GM19324 (cell line): ENCODE measurements at regions not wholly inside any gene's neighbourhood (a gene's known extent, or its start where the extent isn't known, plus 50 kb on each side); places are given as distances from the start of the nearest gene placed in this dataset.

Experiments used
- ATAC-seq: cut with Tn5 transposase; IDR thresholded peaks from one replicate; pipeline ENCODE4 v1.9.1; 2021; ENCODE audit warnings: mild to moderate bottlenecking, moderate library complexity; ENCODE audit not compliant: unreplicated experiment, low FRiP score

GRCh38 chr2:144217853-144218633, 301.9 kb downstream of the ZEB2 start:
- no peak for ATAC-seq

DNA sequence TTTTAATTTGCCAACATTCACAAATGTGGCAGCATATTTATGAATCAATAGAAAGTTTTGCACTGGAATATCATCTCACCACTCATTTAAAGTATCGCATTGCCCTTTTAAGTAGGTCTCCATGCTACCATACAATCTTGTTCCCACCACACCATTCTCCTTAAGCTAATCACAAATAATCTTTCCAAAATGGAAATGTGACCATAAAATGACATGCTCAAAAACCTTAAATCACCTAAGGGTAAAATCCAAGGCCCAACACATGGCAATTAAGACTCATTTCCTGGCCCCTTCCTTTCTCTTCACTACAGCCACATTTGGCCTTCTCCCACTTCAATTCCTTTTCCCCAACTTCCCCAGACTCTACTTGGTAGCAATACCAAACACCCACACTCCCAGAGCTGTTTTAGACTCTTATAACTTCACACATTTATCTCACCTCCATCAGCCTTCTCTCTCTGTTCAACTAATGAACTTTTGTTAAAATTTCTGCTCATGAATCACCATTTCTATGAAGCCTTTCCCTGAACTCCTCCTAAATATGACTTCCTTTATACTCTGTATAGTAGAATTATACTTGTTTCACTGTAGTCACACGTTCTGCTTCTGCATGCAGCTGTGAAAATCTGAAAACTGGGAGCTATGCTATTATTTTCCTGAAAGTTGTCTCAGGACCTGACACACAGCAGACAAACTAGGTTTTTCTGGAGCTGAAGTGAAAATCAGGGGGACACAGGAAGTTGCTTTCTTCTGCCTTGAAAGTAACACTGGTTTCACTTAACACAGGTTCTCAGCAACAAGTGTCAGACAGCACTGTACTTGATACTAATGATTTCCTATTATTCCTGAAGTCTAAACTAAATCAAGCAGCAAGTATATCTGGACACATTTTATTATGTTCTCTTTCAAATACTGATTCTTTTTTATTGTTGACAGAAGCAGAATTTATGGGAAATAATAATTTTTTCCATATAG, 303.9 kb downstream of the ZEB2 start:
- peak; percentile 63 for ATAC-seq

DNA sequence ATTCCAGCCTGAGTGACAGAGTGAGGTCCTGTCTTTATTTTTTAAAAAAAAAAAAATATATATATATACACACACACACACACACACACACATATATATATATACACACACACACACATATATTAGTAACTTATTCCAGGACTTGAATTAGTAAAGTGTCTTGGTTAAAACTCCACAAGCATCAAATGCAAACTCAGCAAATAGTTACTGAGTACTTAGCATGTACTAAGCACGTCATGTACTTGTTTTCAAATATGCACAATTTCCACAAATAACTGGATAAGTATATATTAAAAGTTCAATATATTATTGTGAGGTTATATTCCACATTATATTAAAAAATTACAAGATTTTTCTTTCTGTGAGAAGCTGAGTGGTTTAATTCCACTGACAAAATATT, 304.7 kb downstream of the ZEB2 start:
- ATAC-seq, result no peak

GRCh38 chr2:144213797-144214196, 306.1 kb downstream of the ZEB2 start:
- ATAC-seq, result peak; percentile 80

DNA sequence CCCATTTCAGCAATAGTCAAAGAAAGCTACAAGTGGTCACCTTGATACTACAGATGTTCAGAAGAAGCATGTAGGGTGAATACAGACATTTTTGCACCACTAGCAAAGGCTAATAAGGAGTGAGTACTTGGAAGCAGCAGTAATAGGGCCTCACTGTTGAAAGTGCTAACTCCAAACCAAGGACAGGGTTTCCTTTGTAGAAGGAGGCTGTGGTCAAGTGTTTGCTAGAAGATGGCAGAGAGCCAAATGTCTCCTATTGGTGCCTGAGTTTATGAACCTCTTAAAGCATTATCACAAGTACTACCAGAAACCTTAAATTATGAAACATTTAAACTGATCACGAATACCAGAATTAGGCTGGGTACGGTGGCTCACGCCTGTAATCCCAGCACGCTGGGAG, 308.1 kb downstream of the ZEB2 start:
- ATAC-seq, result no peak

- ATAC-seq, result no peak
Measured at GRCh38 chr2:144211065-144211464, 308.9 kb downstream of the ZEB2 start.

DNA sequence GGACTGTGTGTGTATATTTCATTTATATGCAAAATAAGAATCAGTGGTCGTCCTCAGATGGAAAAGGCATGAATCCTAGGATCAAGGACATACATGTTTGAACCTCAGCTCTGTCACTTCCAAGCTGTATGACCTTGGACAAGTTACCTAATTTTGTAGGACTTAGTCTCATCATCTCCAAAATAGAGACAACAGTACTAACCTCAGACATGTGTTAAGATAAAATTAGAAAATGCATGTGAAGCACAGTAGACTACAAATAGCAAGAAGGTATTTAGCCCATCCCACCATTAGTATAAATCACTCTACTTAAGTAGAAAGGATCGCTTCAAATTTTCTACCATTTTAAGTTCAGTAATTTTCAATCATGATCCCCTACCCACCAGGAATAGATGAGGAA, 309.8 kb downstream of the ZEB2 start:
- no peak for ATAC-seq

DNA sequence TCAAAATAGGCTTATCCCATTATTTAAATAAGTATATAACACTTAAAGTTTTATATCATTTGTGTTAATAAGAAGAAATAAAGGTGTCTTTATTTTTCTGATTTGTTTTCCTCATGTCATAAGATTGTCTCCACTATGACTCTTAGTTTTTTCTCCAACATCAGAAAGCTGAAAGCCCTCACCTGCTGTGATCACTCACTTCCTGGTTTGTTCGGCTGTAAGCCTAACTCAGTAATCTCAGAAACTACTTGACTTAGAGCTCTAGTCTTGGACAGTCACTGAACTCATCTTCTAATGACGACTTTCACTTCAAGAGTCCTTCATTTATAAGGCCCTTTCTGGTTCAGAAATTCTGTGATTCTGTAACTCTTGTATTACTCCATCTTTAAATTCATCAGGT, 311.0 kb downstream of the ZEB2 start:
- ATAC-seq, result no peak

- no peak for ATAC-seq
Measured at GRCh38 chr2:144206019-144206418, 313.9 kb downstream of the ZEB2 start.

- ATAC-seq, result no peak
Measured at GRCh38 chr2:144201868-144202468, 318.0 kb downstream of the ZEB2 start.

GRCh38 chr2:144201126-144201525, 318.8 kb downstream of the ZEB2 start:
- ATAC-seq, result no peak

GRCh38 chr2:144198116-144198515, 321.8 kb downstream of the ZEB2 start:
- no peak for ATAC-seq

- no peak for ATAC-seq
Measured at GRCh38 chr2:144194326-144195071, 325.4 kb downstream of the ZEB2 start.

DNA sequence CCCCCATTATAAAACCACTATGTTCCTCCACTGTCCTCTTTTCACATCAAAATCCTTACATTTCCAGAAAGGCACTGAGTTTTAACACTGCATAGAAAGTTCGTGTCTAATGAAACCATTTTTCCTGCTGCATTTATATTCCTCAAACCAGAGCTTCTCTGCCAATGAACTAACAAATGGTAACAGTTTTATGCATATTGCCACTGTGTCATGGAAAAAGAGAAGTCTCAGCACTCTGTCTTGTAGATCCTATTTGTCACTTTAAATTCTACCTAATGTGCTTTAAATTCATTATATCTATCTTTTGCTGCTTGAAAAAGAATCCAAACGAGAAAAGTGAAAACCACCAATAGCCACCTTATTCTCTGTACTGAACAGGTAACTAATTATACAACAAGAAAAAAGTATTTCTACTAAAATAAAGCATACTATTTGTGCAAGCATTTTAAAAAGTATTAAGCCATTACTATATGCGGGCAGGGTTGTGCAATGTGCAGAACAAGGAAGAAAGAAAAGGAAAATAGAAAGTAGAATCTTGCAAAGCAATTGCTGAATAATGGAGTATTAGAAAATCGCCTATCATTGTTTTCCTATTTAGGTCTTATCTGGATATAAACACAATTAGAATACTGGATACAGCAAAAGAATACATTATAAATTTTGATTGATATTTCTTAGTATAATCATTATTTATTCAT, 328.9 kb downstream of the ZEB2 start:
- no peak for ATAC-seq

- peak; percentile 93 for ATAC-seq
Measured at GRCh38 chr2:144183727-144184126, 336.2 kb downstream of the ZEB2 start.

GRCh38 chr2:144181001-144181400, 338.9 kb downstream of the ZEB2 start:
- no peak for ATAC-seq

- ATAC-seq, result no peak
Measured at GRCh38 chr2:144180131-144180530, 339.8 kb downstream of the ZEB2 start.

- no peak for ATAC-seq
Measured at GRCh38 chr2:144170179-144170578, 349.7 kb downstream of the ZEB2 start.

DNA sequence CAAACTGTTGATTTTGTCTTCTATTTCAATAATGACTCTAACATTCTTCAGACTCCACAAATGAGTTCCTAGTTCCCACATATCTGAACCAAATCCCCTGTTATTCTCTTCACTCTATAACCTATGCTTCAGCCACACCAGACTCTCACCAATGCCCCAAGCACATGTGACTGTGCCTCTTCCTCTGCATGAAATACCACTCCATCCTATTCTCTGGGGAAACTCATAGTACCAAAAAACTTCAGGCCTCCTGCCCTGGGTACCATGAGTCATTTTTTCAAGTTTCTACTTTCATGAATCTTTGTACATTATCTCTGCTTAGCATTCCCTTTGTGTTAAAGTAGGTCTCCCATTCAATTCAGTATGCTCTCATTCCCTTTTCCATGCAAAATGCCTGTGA, 353.2 kb downstream of the ZEB2 start:
- ATAC-seq, result no peak
